ENCODE measurements at regions not wholly inside any gene's neighbourhood (a gene's known extent, or its start where the extent isn't known, plus 50 kb on each side); places are given as distances from the start of the nearest gene placed in this dataset.

DNA sequence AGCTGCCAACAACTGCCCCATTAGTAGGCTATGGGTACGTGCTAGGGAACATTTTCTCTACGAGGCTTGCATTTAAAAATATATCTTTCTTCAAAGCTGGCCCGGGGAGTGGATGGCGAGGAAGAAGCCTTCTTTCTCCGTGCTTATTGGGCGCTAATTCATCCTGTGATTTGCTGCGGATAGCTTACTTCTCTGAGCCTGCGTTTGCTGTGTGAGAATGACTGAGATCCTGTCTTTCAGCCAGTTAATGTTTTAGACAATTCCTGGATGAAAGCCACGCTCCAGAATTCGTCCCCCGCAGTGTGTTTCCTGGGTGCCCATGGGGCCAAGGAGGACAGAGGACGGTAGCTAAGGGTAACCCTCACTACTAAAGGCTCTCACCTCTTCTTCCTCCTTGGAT is 57.8 kb upstream of the TARBP1 start:
- H2BK15ac ChIP-seq (ENCODE audit: low read depth, low read length): no peak overlapping the region
- ChIA-PET CTCF (no interaction called here), POLR2A (ENCODE audit: unreplicated experiment) (no interaction called here)
- dilution Hi-C loops (cut with HindIII; ENCODE audit: low sequenced_read_pairs, unreplicated experiment): no loop called here
- no peak overlapping the region for H4K91ac ChIP-seq (ENCODE audit: insufficient read depth, low read depth, low read length)
- H3K4me3 ChIP-seq (ENCODE audit: insufficient read depth, low read depth, low read length): no peak overlapping the region
- no peak overlapping the region for H3K18ac ChIP-seq (ENCODE audit: low read depth, low read length)
- no peak overlapping the region for H3K27ac ChIP-seq (ENCODE audit: insufficient read depth, low read length)
- no peaks in the 10 kb centered on the region for H3K9me3 ChIP-seq (ENCODE audit: control insufficient read depth, insufficient read depth, low read length)
- peaks cover 27% of the 10 kb centered on the region for H3K4me1 ChIP-seq (ENCODE audit: control insufficient read depth, insufficient read depth, low read length)
- DNase-seq (no peak), ATAC-seq (ENCODE audit: low read depth) (no peak)
- H3K79me1 ChIP-seq (ENCODE audit: low read depth in 1 of 2, low read length in 2 of 2): peaks cover 0 to 4% of the 10 kb centered on the region in 2 experiments; a peak in 1 of 4 replicates
- no peak overlapping the region; the same call in 1 of the 2 replicates for H3K23ac ChIP-seq (ENCODE audit: low read depth, low read length)
- no peaks in the 10 kb centered on the region for H4K20me1 ChIP-seq (ENCODE audit: insufficient read depth, low read length)
- peaks cover 13% of the 10 kb centered on the region for H3K9me1 ChIP-seq (ENCODE audit: insufficient read depth, low read length)
- H4K8ac ChIP-seq (ENCODE audit: low read depth in 2 of 2, low read length in 2 of 2): no peak overlapping the region
- H3K14ac ChIP-seq (replicated peaks; ENCODE audit: low read depth, low read length): 0 out of 2 replicates have a peak overlapping the region, but pooled peaks have one; percentile 4
- H3K9ac ChIP-seq (ENCODE audit: low read depth, low read length): no peak overlapping the region
- H2AFZ ChIP-seq (replicated peaks; ENCODE audit: low read length, poor library complexity): no peak overlapping the region
- no peak overlapping the region for H2BK120ac ChIP-seq (ENCODE audit: low read depth, low read length)
- no peak overlapping the region for H3K4ac ChIP-seq (ENCODE audit: low read depth, low read length)
- WGBS, 2 experiments (ENCODE audit: extremely low coverage in 2 of 2, insufficient read length in 1 of 2): no CpG with 5 or more reads among the region's 12 CpGs
- no peak overlapping the region for H4K5ac ChIP-seq (ENCODE audit: low read depth, low read length)
- H3K4me2 ChIP-seq (ENCODE audit: low read depth, low read length): no peak overlapping the region
- no peak overlapping the region for H2BK5ac ChIP-seq (ENCODE audit: low read depth, low read length, poor library complexity, severe bottlenecking)
- H2AK9ac ChIP-seq (replicated peaks; ENCODE audit: low read depth, low read length, poor library complexity): no peak overlapping the region
- in situ Hi-C loops (cut with MboI; ENCODE audit: low sequenced_read_pairs): no loop called here
- H3K27me3 ChIP-seq (ENCODE audit: control insufficient read depth, insufficient read depth, low read length): no peaks in the 10 kb centered on the region; the same call in 1 of the 2 replicates
- H2BK20ac ChIP-seq (ENCODE audit: low read depth, low read length): no peak overlapping the region
- H3K56ac ChIP-seq (ENCODE audit: extremely low read depth, insufficient read depth, low read length): no peak overlapping the region
- peak overlapping the region; percentile 46; the same call in 1 of the 2 replicates for H2AK5ac ChIP-seq (ENCODE audit: low read depth, low read length)
- H3K36me3 ChIP-seq (ENCODE audit: control insufficient read depth, insufficient read depth, low read length): no peaks in the 10 kb centered on the region
- intact Hi-C loops (cut with micrococcal nuclease): no loop called here
- BruUV-seq (replicated peaks): no TSS peak
- TF ChIP-seq MAFK (IDR thresholded peaks at IDR 0.05; ENCODE audit: low read depth, low read length) (no peak), MAZ (IDR thresholded peaks at IDR 0.05; ENCODE audit: borderline replicate concordance, low read depth, low read length) (no peak), RFX5 (IDR thresholded peaks at IDR 0.05; ENCODE audit: low read depth, low read length) (no peak), ELK1 (IDR thresholded peaks at IDR 0.05; ENCODE audit: borderline replicate concordance, low read depth, low read length) (no peak), FOS (IDR thresholded peaks at IDR 0.05; ENCODE audit: low read depth, low read length) (no peak), BHLHE40 (IDR thresholded peaks at IDR 0.05; ENCODE audit: low read depth, low read length) (no peak), CTCF (conservative IDR thresholded peaks at IDR 0.05; ENCODE audit: low read depth, low read length) (no peak), SMC3 (IDR thresholded peaks at IDR 0.05; ENCODE audit: low read depth, low read length) (no peak), RCOR1 (IDR thresholded peaks at IDR 0.05; ENCODE audit: insufficient replicate concordance, low read length) (no peak), POLR2A (IDR thresholded peaks at IDR 0.05; ENCODE audit: low read depth, low read length) (no peak), RAD21 (IDR thresholded peaks at IDR 0.05; ENCODE audit: low read length) (no peak), NFE2L2 (IDR thresholded peaks at IDR 0.05; ENCODE audit: low read depth, low read length) (no peak), CEBPB (IDR thresholded peaks at IDR 0.05; ENCODE audit: low read depth, low read length) (no peak), MXI1 (IDR thresholded peaks at IDR 0.05; ENCODE audit: borderline replicate concordance, low read depth, low read length) (no peak)
- TF ChIP-seq, protein P1, sequence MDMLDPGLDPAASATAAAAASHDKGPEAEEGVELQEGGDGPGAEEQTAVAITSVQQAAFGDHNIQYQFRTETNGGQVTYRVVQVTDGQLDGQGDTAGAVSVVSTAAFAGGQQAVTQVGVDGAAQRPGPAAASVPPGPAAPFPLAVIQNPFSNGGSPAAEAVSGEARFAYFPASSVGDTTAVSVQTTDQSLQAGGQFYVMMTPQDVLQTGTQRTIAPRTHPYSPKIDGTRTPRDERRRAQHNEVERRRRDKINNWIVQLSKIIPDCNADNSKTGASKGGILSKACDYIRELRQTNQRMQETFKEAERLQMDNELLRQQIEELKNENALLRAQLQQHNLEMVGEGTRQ (IDR thresholded peaks at IDR 0.05; ENCODE audit: low read depth, low read length): no peak

All from IMR-90 (cell line).